ENCODE measurements at regions not wholly inside any gene's neighbourhood (a gene's known extent, or its start where the extent isn't known, plus 50 kb on each side); places are given as distances from the start of the nearest gene placed in this dataset.
"Not testable (repeated sequence)": the region's sequence is repeated elsewhere in the genome, so short reads cannot be mapped to it uniquely, and the experiment has no call there.

DNA sequence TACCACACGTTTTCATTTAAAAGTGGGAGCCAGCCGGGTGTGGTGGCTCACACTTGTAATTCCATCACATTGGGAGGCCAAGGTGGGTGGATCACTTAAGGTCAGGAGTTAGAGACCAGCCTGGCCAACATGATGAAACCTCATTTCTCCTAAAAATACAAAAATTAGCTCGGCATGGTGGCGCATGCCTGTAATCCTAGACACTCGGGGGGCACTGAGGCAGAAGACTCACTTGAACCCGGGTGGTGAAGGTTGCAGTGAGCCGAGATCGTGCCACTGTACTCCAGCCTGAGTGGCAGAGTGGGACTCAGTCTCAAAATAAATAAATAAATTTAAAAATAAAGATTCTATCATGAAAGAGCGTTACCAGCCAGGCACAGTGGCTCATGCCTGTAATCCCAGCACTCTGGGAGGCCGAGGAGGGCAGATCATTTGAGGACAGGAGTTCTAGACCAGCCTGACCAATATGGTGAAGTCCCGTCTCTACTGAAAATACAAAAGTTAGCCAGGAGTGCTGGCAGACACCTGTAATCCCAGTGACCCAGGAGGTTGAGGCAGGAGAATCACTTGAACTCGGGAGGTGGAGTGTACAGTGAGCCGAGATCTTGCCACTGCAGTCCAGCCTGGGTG, 135.4 kb upstream of the TPTE start:
- H3K4me1 ChIP-seq; H3K36me3 ChIP-seq; H3K4me3 ChIP-seq; H3K27me3 ChIP-seq (replicated peaks in 1 of 7); DNase-seq; H3K27ac ChIP-seq; intact Hi-C loops (cut with DNase I; ENCODE audit: low total_unique reads): not testable (repeated sequence)
- whole genome bisulfite sequencing, 5 donors, result 65 to 73% (median 68%) methylated on average over 13 of the region's 13 CpGs
- H3K9me3 ChIP-seq, result peaks cover 3 to 98% (median 84%) of the 10 kb centered on the region in 8 donors

DNA sequence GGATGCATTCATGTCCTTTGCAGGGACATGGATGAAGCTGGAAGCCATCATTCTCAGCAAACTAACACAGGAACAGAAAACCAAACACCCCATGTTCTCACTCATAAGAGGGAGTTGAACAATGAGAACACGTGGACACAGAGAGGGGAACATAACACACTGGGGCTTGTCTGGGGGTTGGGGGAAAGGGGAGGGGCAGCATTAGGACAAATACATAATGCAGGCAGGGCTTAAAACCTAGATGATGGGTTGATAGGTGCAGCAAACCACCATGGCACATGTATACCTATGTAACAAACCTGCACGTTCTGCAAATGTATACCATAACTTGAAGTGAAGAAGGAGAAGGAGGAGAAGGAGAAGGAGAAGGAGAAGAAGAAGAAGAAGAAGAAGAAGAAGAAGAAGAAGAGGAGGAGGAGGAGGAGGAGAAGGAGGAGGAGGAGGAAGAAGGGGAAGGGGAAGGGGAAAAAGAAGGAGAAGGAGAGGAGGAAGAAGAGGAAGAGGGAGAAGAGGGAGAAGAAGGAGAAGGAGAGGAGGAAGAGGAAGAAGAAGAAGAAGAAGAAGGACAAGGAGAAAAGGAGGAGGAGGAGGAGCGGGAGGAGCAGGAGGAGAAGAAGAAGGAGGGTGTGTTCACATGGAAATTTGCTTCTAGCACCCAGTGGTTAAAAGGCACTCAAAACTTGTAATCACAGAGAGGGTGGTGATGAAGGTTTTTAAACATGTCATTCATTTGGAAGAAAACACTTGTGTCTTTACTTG, 133.5 kb upstream of the TPTE start:
- WGBS, 5 donors, result 46 to 60% (median 49%) methylated on average over 3 of the region's 3 CpGs
- H3K4me1 ChIP-seq; H3K27ac ChIP-seq; H3K36me3 ChIP-seq; DNase-seq; H3K4me3 ChIP-seq; intact Hi-C loops (cut with DNase I; ENCODE audit: low total_unique reads); H3K27me3 ChIP-seq (replicated peaks in 1 of 7): not testable (repeated sequence)
- peaks cover 3 to 91% (median 79%) of the 10 kb centered on the region in 8 donors for H3K9me3 ChIP-seq

- H3K36me3 ChIP-seq; H3K27me3 ChIP-seq (replicated peaks in 1 of 7); H3K4me1 ChIP-seq; intact Hi-C loops (cut with DNase I; ENCODE audit: low total_unique reads); H3K27ac ChIP-seq; DNase-seq; H3K4me3 ChIP-seq: not testable (repeated sequence)
- H3K9me3 ChIP-seq, result peaks cover 3 to 91% (median 78%) of the 10 kb centered on the region in 8 donors
- WGBS, 5 donors, result 57 to 69% (median 66%) methylated on average over 9 of the region's 9 CpGs
Measured at GRCh38 chr21:10388625-10389024, 132.8 kb upstream of the TPTE start.

DNA sequence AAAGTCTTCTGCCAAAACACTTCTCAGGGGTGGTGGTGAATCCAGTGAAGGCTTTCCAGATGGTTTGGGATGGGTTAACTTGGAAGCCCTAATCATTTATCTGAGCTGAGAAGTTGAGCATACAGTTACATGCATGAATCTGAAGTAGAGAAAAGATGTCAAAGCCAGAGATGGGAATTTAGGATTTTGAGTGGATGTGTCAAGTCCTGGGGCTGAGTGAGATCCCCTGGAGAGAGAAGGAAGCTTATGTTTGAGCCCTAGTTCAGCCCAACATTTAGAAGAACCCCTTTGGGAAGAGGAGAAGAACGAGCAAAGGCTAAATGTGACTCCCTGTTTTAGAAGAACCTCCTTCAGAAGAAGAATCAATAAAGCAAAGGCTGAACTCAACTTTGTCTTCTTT, 129.1 kb upstream of the TPTE start:
- H3K27me3 ChIP-seq (replicated peaks in 1 of 7); intact Hi-C loops (cut with DNase I; ENCODE audit: low total_unique reads); H3K4me3 ChIP-seq; DNase-seq; H3K4me1 ChIP-seq; H3K27ac ChIP-seq; H3K36me3 ChIP-seq: not testable (repeated sequence)
- 60% methylated on average over 1 of the region's 1 CpG; no CpG with 5 or more reads in 4 of the 5 donors for WGBS, 5 donors
- H3K9me3 ChIP-seq, result peaks cover 3 to 82% (median 64%) of the 10 kb centered on the region in 8 donors

DNA sequence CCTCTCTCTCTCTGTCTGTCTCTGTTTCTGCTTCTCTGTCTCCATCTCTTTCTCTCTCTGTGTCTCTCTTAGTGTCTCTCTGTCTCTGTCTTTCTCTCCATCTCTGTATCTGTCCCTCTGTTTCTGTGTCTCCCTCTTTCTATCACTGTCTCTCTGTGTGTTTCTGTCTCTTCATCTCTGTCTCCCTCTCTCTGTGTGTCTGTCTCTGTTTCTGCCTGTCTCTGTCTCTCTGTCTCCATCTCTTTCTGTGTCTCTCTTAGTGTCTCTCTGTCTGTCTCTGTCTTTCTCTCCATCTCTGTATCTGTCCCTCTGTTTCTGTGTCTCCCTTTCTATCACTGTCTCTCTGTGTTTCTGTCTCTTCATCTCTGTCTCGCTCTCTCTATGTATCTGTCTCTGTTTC, 125.4 kb upstream of the TPTE start:
- H3K36me3 ChIP-seq; intact Hi-C loops (cut with DNase I; ENCODE audit: low total_unique reads); H3K27me3 ChIP-seq (replicated peaks in 1 of 7); H3K4me3 ChIP-seq; H3K27ac ChIP-seq; H3K4me1 ChIP-seq; DNase-seq: not testable (repeated sequence)
- WGBS, 5 donors, result 38 to 56% (median 50%) methylated on average over 1 of the region's 1 CpG
- peaks cover 0 to 77% (median 55%) of the 10 kb centered on the region in 8 donors for H3K9me3 ChIP-seq

DNA sequence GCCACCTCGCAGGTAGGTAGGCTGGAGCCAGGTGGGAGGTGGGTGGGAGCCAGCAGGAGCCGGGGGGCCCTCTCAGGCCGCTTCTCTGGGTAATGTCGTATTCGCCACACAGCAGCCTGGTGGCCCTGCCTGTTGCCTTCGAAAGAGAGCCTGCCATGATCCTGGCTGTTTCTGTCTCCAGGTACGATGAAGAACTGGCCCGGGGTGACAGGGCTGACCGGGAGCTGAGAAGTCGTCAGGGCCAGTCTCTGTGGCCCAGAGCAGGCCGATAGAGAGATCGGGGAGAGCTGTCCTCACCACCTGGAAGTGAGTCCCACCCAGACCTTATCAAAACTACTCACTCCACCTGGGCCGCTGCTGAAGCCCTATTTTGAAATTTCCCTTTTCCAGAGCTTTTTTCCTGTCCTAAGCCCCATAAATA, 123.9 kb upstream of the TPTE start:
- H3K27me3 ChIP-seq (replicated peaks in 1 of 7); H3K36me3 ChIP-seq; H3K4me3 ChIP-seq; H3K27ac ChIP-seq; intact Hi-C loops (cut with DNase I; ENCODE audit: low total_unique reads); H3K4me1 ChIP-seq: not testable (repeated sequence)
- WGBS, 5 donors, result 64 to 80% (median 74%) methylated on average over 12 to 13 of the region's 13 CpGs
- peaks cover 4 to 82% (median 58%) of the 10 kb centered on the region in 8 donors for H3K9me3 ChIP-seq
- peak; percentile 76 for DNase-seq

DNA sequence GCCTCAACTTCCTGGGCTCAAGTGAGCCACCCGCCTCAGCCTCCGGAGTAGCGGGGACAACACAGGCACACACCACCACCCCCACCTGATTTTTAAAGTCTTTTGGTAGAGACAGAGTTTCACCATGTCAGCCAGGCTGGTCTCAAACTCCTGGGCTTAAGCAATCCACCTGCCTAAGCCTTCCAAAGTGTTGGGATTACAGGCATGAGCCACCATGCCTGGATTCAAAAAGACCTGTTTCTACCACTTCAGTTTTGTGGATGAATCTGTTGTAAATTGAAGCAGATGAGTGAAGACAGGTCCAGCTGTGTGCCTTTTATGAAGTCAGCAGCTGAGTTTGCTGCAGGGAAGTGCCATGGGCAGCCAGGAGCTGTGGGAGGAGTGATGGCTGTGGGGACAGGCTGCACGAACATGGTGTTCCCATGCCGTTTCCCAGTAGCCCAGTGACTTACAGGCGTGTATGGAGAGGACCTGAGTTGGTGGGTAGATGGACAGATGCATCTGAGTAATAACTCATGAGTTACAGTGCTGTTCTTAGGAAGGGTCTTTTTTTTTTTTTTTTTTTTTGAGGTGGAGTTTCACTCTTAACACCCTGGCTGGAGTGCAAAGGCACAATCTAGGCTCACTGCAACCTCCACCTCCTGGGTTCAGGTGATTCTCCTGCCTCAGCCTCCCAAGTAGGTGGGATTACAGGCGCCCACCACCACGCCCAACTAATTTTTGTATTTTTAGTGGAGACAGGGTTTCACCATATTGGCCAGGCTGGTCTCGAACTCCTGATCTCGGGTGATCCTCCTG, 122.5 kb upstream of the TPTE start:
- H3K27ac ChIP-seq; H3K4me1 ChIP-seq; H3K27me3 ChIP-seq (replicated peaks in 1 of 7); H3K4me3 ChIP-seq; H3K36me3 ChIP-seq; intact Hi-C loops (cut with DNase I; ENCODE audit: low total_unique reads): not testable (repeated sequence)
- H3K9me3 ChIP-seq, result peaks cover 4 to 84% (median 61%) of the 10 kb centered on the region in 8 donors
- 70 to 87% (median 76%) methylated on average over 3 to 8 of the region's 10 CpGs for whole genome bisulfite sequencing, 5 donors
- peak; percentile 66 for DNase-seq

DNA sequence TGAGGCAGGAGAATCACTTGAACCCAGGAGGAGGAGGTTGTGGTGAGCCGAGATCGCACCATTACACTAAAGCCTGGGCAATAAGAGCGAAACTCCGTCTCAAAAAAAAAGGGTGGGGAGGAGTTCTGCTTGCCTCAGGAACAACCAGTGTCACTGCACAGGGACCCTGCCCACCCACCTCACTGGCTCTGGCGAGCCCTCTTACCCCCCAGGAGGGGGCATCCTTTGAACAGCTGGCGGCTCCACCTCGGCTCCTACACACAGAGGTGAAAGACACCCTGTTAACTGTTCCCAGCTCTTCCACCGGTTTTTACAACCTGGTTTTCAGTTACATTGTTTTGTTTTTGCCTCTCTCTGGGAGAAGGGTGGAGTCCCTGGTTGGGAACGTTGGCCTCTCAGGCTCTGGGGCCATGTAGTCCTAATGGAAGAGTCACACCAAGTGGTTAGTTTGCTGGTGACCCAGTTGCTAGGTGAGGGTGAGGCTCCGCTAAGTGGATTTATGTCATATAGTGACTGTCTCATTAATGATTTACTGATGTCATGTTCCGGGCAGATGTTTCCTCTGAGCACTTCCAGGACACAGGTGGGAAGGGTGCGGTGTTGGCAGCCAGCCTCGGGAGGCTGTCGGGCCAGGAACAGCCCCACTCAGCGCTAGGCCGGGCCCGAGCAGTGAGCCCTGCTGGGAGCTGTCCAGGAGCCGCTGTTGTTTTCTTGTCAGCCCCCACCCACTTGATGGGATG, 120.6 kb upstream of the TPTE start:
- H3K27me3 ChIP-seq (replicated peaks in 1 of 7); H3K4me3 ChIP-seq; H3K4me1 ChIP-seq; H3K27ac ChIP-seq; intact Hi-C loops (cut with DNase I; ENCODE audit: low total_unique reads); H3K36me3 ChIP-seq: not testable (repeated sequence)
- WGBS, 5 donors, result 69 to 79% (median 75%) methylated on average over 17 to 18 of the region's 18 CpGs
- H3K9me3 ChIP-seq, result peaks cover 4 to 90% (median 78%) of the 10 kb centered on the region in 8 donors
- peak; percentile 81 for DNase-seq

DNA sequence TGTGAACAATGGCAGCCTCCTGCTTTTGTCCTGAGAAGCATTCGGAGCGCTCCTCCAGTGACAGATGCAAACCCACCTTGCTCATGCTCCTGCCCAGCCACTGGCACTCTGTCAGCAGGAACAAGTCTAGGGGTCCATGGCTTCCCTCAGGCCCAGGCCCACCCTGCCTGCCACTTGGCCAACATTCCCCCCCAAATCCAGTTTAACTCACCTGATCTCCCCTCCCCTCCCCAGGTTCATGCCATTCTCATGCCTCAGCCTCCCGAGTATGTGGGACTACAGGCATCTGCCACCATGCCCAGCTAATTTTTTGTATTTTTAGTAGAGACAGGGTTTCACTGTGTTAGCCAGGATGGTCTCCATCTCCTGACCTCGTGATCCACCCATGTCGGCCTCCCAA, 118.9 kb upstream of the TPTE start:
- H3K4me3 ChIP-seq; intact Hi-C loops (cut with DNase I; ENCODE audit: low total_unique reads); H3K36me3 ChIP-seq; H3K27ac ChIP-seq; H3K27me3 ChIP-seq (replicated peaks in 1 of 7); H3K4me1 ChIP-seq: not testable (repeated sequence)
- 69 to 77% (median 74%) methylated on average over 5 of the region's 5 CpGs for WGBS, 5 donors
- H3K9me3 ChIP-seq, result peaks cover 4 to 90% (median 76%) of the 10 kb centered on the region in 8 donors
- DNase-seq, result peak; percentile 75

DNA sequence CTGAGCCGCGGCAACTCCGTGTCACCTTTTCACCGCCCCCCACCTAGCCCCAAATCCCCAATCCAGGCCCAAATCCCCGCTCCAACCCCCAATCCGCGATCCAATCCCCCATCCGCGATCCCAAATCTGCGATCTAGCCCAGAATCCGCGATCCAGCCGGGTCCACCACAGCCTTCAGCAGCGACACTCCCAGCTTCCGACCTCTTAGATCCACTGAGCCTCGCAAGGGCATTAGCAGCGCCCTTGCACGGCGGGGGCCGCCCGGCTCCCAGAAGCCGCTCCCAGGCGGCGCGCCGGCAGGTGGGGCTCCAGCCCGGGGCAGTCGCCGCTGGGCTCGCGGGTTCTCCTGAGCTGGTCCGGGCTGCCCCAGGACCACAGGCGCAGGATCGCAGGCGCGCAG, 116.1 kb upstream of the TPTE start:
- H3K9me3 ChIP-seq, result peaks cover 4 to 91% (median 81%) of the 10 kb centered on the region in 8 donors
- H3K4me3 ChIP-seq; intact Hi-C loops (cut with DNase I; ENCODE audit: low total_unique reads); H3K27me3 ChIP-seq (replicated peaks in 1 of 7); H3K36me3 ChIP-seq; H3K4me1 ChIP-seq; H3K27ac ChIP-seq: not testable (repeated sequence)
- WGBS, 5 donors, result 73 to 81% (median 77%) methylated on average over 36 of the region's 36 CpGs
- DNase-seq, result peak; percentile 81
